ENCODE measurements at regions not wholly inside any gene's neighbourhood (a gene's known extent, or its start where the extent isn't known, plus 50 kb on each side); places are given as distances from the start of the nearest gene placed in this dataset.

DNA sequence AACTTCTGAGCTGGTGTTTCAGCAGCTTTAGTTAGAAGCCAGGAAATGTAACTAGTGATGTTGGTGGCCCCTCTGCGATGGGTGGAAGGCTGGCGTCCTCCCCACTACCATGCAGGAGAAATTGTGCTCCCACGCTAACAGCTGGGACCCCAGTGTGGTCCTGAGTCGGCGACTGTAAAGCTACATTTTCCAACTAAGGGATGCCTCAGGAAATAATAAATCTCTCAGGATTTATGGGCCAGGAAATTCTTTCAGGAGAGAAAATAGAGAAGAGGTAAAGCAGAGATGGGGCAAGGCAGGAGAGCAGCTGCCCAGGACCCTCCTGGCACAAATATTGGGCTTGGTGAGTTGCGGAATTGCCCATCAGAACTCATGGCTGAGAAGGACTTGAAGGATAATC lies 186.9 kb downstream of the OPA1 start:
- H3K9me3 ChIP-seq = no peaks in the 10 kb centered on the region
- no peak overlapping the region for H3K27ac ChIP-seq
- H3K4me1 ChIP-seq = peaks cover 0 to 38% (median 23%) of the 10 kb centered on the region in 6 donors
- intact Hi-C loops (cut with DNase I; ENCODE audit: low total_unique reads) = loop anchor here (5.0 kb wide), 2 partner anchors 357 to 537 kb away; partner anchors contain the start of gene HES1
- 50 to 68% (median 56%) methylated on average over 6 of the region's 6 CpGs for WGBS, 5 donors
- peaks cover 0 to 47% (median 0%) of the 10 kb centered on the region in 7 donors for H3K27me3 ChIP-seq (replicated peaks in 1 of 7)
- no peak overlapping the region for H3K4me3 ChIP-seq
- TF ChIP-seq POLR2A (IDR thresholded peaks at IDR 0.05) (no peak), POLR2AphosphoS5 (IDR thresholded peaks at IDR 0.05) (no peak)
- TF ChIP-seq, protein P1, sequence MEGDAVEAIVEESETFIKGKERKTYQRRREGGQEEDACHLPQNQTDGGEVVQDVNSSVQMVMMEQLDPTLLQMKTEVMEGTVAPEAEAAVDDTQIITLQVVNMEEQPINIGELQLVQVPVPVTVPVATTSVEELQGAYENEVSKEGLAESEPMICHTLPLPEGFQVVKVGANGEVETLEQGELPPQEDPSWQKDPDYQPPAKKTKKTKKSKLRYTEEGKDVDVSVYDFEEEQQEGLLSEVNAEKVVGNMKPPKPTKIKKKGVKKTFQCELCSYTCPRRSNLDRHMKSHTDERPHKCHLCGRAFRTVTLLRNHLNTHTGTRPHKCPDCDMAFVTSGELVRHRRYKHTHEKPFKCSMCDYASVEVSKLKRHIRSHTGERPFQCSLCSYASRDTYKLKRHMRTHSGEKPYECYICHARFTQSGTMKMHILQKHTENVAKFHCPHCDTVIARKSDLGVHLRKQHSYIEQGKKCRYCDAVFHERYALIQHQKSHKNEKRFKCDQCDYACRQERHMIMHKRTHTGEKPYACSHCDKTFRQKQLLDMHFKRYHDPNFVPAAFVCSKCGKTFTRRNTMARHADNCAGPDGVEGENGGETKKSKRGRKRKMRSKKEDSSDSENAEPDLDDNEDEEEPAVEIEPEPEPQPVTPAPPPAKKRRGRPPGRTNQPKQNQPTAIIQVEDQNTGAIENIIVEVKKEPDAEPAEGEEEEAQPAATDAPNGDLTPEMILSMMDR (IDR thresholded peaks at IDR 0.05 in 8 of 11, conservative IDR thresholded peaks at IDR 0.05 in 3 of 11) = no peak
- no peak for DNase-seq
- no peaks in the 10 kb centered on the region for H3K36me3 ChIP-seq

DNA sequence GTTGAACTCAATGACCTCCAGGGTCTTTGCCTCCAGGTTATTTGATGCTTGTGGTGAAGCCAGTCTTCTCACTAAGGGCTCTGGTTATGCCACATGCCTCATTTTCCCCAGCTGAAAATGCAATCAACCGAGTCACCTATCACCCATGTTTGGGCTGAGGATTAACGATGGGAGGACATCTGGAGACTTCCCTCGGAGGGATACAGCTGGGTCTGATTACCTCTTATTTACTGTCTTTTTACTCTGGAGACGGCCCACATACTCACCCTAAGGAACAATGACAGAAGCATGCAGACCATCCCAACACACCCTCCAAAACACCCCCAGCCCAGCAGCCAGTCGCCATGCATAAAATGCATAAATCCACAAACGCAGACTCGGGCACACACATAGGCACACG lies 187.4 kb downstream of the OPA1 start:
- Histone ChIP-seq H3K27ac (no peak overlapping the region), H3K4me3 (no peak overlapping the region), H3K27me3 (replicated peaks in 1 of 7) (peaks cover 0 to 47% (median 0%) of the 10 kb centered on the region in 7 donors), H3K4me1 (peaks cover 0 to 38% (median 23%) of the 10 kb centered on the region in 6 donors), H3K36me3 (no peaks in the 10 kb centered on the region), H3K9me3 (no peaks in the 10 kb centered on the region)
- WGBS, 5 donors = 58 to 74% (median 61%) methylated on average over 8 of the region's 8 CpGs
- no peak for DNase-seq
- TF ChIP-seq, protein P1 (IDR thresholded peaks at IDR 0.05 in 8 of 11, conservative IDR thresholded peaks at IDR 0.05 in 3 of 11) = no peak
- TF ChIP-seq POLR2AphosphoS5 (IDR thresholded peaks at IDR 0.05) = no peak
- no peak for TF ChIP-seq POLR2A (IDR thresholded peaks at IDR 0.05)
- intact Hi-C loops (cut with DNase I; ENCODE audit: low total_unique reads) = loop anchor here (5.0 kb wide), 1 partner anchor 357 kb away; the partner anchor contains the start of gene HES1

DNA sequence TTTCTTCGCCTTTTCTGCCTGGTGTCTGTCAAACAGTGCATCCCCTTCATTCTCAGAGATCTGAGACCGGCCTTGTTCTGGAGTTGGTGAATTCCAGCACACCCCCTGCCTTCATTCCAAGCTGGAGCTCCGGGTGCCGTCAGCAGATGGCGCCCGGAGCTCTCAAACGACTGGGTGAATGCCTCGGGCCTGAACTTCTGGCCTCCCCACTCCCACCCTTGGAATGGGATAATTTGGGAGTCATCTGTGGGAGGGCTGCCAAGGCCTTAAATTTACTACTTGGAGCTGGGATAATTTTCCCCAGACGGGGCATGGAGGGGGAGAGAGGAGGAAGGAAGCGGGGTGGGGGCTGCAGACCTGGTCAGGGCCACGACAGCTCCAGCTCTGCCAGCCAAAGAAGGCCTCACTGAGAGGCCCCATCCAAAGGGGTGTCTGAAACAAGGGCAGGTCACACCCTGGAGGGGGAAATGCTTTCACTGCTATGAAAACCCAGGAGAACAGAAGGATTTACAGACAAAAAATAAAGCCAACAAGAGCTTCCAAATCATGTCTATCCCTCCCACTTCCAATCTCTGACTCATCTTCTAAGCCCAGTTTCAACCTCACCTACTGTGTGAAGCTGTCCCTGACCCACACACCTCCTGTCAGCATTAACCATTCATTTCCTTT lies 187.9 kb downstream of the OPA1 start:
- TF ChIP-seq POLR2A (IDR thresholded peaks at IDR 0.05) (no peak), POLR2AphosphoS5 (IDR thresholded peaks at IDR 0.05) (peak in 1 of 3 donors; percentile 29)
- TF ChIP-seq, protein P1 (IDR thresholded peaks at IDR 0.05 in 8 of 11, conservative IDR thresholded peaks at IDR 0.05 in 3 of 11) = peak in 10 of 11 experiments; percentile 29 to 79 (median 68)
- DNase-seq = peak; percentile 81
- Histone ChIP-seq H3K4me3 (no peak overlapping the region), H3K27ac (peak overlapping the region in 4 of 8 donors; percentile 34 to 51 (median 37)), H3K36me3 (no peaks in the 10 kb centered on the region), H3K27me3 (replicated peaks in 1 of 7) (peaks cover 0 to 49% (median 0%) of the 10 kb centered on the region in 7 donors), H3K9me3 (no peaks in the 10 kb centered on the region), H3K4me1 (peaks cover 0 to 38% (median 23%) of the 10 kb centered on the region in 6 donors)
- WGBS, 5 donors = 29 to 40% (median 36%) methylated on average over 11 of the region's 11 CpGs
- intact Hi-C loops (cut with DNase I; ENCODE audit: low total_unique reads) = loop anchor here (5.0 kb wide), 1 partner anchor 356 kb away; the partner anchor contains the start of gene HES1

DNA sequence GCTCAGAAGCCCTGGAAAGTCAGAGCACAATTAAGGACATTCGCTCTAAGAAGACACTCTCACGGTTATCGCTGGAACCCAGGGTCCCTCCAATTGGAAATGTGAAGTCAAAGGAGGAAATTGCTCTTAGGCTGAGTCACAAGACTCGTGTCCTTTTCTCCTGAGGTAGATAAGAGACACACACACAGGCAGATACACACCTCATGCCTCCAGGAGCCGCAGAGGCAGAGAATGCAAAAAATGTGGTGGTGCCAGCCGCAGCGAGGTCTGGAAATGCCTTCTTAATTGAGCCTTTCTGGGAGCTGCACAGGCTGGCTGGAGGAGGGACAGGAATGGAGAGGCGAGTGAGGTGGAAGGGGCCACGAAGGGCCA lies 189.3 kb downstream of the OPA1 start:
- no peak for DNase-seq
- H3K36me3 ChIP-seq = no peaks in the 10 kb centered on the region
- peaks cover 0 to 47% (median 0%) of the 10 kb centered on the region in 7 donors for H3K27me3 ChIP-seq (replicated peaks in 1 of 7)
- WGBS, 5 donors = 76 to 84% (median 78%) methylated on average over 9 of the region's 9 CpGs
- H3K4me3 ChIP-seq = no peak overlapping the region
- TF ChIP-seq, protein P1 (IDR thresholded peaks at IDR 0.05 in 8 of 11, conservative IDR thresholded peaks at IDR 0.05 in 3 of 11) = no peak
- TF ChIP-seq POLR2A (IDR thresholded peaks at IDR 0.05) (no peak), POLR2AphosphoS5 (IDR thresholded peaks at IDR 0.05) (no peak)
- no peak overlapping the region for H3K27ac ChIP-seq
- intact Hi-C loops (cut with DNase I; ENCODE audit: low total_unique reads) = loop anchor here (5.0 kb wide), 1 partner anchor 355 kb away; the partner anchor contains the start of gene HES1
- H3K9me3 ChIP-seq = no peaks in the 10 kb centered on the region
- peaks cover 0 to 24% (median 13%) of the 10 kb centered on the region in 6 donors for H3K4me1 ChIP-seq
